HEK293 (cell line): ENCODE measurements at regions not wholly inside any gene's neighbourhood (a gene's known extent, or its start where the extent isn't known, plus 50 kb on each side); places are given as distances from the start of the nearest gene placed in this dataset.

Experiments used
- CTCF ChIA-PET: fragments of 350-600 bp; formaldehyde crosslinking; extraction: SDS; loops from one replicate; lab custom pipeline; 2021; ENCODE audit warnings: antibody characterized with exemption; lab: Yijun Ruan, JAX
- POLR2A ChIA-PET: fragments of 300-600 bp; formaldehyde crosslinking; extraction: SDS; loops from one replicate; lab custom pipeline; 2020; ENCODE audit warnings: antibody characterized with exemption, inconsistent platforms; lab: Yijun Ruan, JAX
- H3K27ac ChIP-seq: fragments of 200-500 bp; sonication (Bioruptor generic); 2 replicates; pipeline ENCODE4 v1.5.1; 2014; ENCODE audit warnings: low read depth, low read length, control low read depth, inconsistent platforms; ENCODE audit errors: extremely low read depth
- H3K36me3 ChIP-seq, 2 experiments: fragments of 200-500 bp in 1 of 2; sonication (Bioruptor generic) in 1 of 2; 1 replicate in 1 of 2; 2 replicates in 1 of 2; pipeline ENCODE4 v1.5.1; 2014 to 2017; ENCODE audit warnings: inconsistent platforms in 2 of 2, low read length in 2 of 2; ENCODE audit not compliant: control insufficient read depth in 2 of 2, insufficient read depth in 1 of 2
- H3K4me1 ChIP-seq: fragments of 200-500 bp; sonication (Bioruptor generic); 2 replicates; pipeline ENCODE4 v1.5.1; 2014; ENCODE audit warnings: mild to moderate bottlenecking, low read length, inconsistent platforms; ENCODE audit not compliant: control insufficient read depth, insufficient read depth
- H3K4me3 ChIP-seq: 2 replicates; pipeline ENCODE4 v1.5.1; 2011; ENCODE audit warnings: low read depth, mild to moderate bottlenecking, control low read depth, low read length, moderate library complexity
- H3K9me3 ChIP-seq: fragments of 200-500 bp; sonication (Bioruptor generic); 2 replicates; pipeline ENCODE4 v1.5.1; 2014; ENCODE audit warnings: low read depth, low read length, inconsistent platforms; ENCODE audit not compliant: control insufficient read depth, insufficient read depth
- HOXA7 ChIP-seq: sonication (generic); formaldehyde crosslinking; IDR thresholded peaks from 2 replicates; pipeline ENCODE4 v1.8.1; 2022; ENCODE audit warnings: missing genetic modification reagents, borderline replicate concordance
- IKZF3 ChIP-seq: fragments of 450-650 bp; IDR thresholded peaks from 2 replicates; pipeline ENCODE4 v1.5.0; 2018; ENCODE audit warnings: missing biosample characterization, mild to moderate bottlenecking, missing genetic modification characterization, moderate library complexity
- PRDM2 ChIP-seq: fragments of 450-650 bp; formaldehyde crosslinking; IDR thresholded peaks from 2 replicates; pipeline ENCODE4 v1.5.1; 2016; ENCODE audit warnings: missing biosample characterization, missing genetic modification characterization, borderline replicate concordance
- PRDM4 ChIP-seq: fragments of 450-650 bp; formaldehyde crosslinking; IDR thresholded peaks from 2 replicates; pipeline ENCODE4 v1.5.1; 2017; ENCODE audit warnings: missing biosample characterization, missing genetic modification characterization
- REPIN1 ChIP-seq: fragments of 450-650 bp; formaldehyde crosslinking; IDR thresholded peaks from 2 replicates; pipeline ENCODE4 v1.5.1; 2017; ENCODE audit warnings: missing biosample characterization, missing genetic modification characterization, low read depth
- ZBTB10 ChIP-seq: fragments of 450-650 bp; formaldehyde crosslinking; IDR thresholded peaks from 2 replicates; pipeline ENCODE4 v1.5.1; 2016; ENCODE audit warnings: missing biosample characterization, missing genetic modification characterization
- ZFP69B ChIP-seq: fragments of 450-650 bp; formaldehyde crosslinking; IDR thresholded peaks from 2 replicates; pipeline ENCODE4 v1.5.1; 2016; ENCODE audit warnings: missing biosample characterization, missing genetic modification characterization
- ZNF138 ChIP-seq: fragments of 450-650 bp; formaldehyde crosslinking; IDR thresholded peaks from 2 replicates; pipeline ENCODE4 v1.5.1; 2016; ENCODE audit warnings: missing biosample characterization, missing genetic modification characterization, borderline replicate concordance
- ZNF223 ChIP-seq: fragments of 450-650 bp; formaldehyde crosslinking; IDR thresholded peaks from 2 replicates; pipeline ENCODE4 v1.5.1; 2016; ENCODE audit warnings: missing biosample characterization, missing genetic modification characterization
- ZNF292 ChIP-seq: fragments of 450-650 bp; formaldehyde crosslinking; IDR thresholded peaks from 2 replicates; pipeline ENCODE4 v1.5.1; 2016; ENCODE audit warnings: low read depth, missing biosample characterization, missing genetic modification characterization, borderline replicate concordance
- ZNF423 ChIP-seq: fragments of 450-650 bp; formaldehyde crosslinking; IDR thresholded peaks from 2 replicates; pipeline ENCODE4 v1.5.1; 2016; ENCODE audit warnings: missing biosample characterization, missing genetic modification characterization
- ZNF558 ChIP-seq: fragments of 450-650 bp; formaldehyde crosslinking; IDR thresholded peaks from 2 replicates; pipeline ENCODE4 v1.5.1; 2016; ENCODE audit warnings: missing biosample characterization, missing genetic modification characterization
- ZNF639 ChIP-seq: fragments of 450-650 bp; formaldehyde crosslinking; IDR thresholded peaks from 2 replicates; pipeline ENCODE4 v1.5.1; 2016; ENCODE audit warnings: missing biosample characterization, missing genetic modification characterization
- ZNF660 ChIP-seq: fragments of 450-650 bp; IDR thresholded peaks from 2 replicates; pipeline ENCODE4 v1.5.1; 2018; ENCODE audit warnings: missing biosample characterization, mild to moderate bottlenecking, missing genetic modification characterization
- ZXDB ChIP-seq: fragments of 450-650 bp; formaldehyde crosslinking; IDR thresholded peaks from 2 replicates; pipeline ENCODE4 v1.5.1; 2016; ENCODE audit warnings: missing biosample characterization, missing genetic modification characterization
- TF ChIP-seq, protein P1 (sequence below): fragments of 450-650 bp; formaldehyde crosslinking; IDR thresholded peaks from 2 replicates; pipeline ENCODE4 v1.5.1; 2016; ENCODE audit warnings: missing biosample characterization, missing genetic modification characterization
- TF ChIP-seq, protein P2 (sequence below): fragments of 450-650 bp; formaldehyde crosslinking; IDR thresholded peaks from 2 replicates; pipeline ENCODE4 v1.5.0; 2017; ENCODE audit warnings: missing biosample characterization, missing genetic modification characterization, borderline replicate concordance
- TF ChIP-seq, protein P3 (sequence below): IDR thresholded peaks from 2 replicates; pipeline ENCODE4 v1.6.1; 2011; ENCODE audit warnings: mild to moderate bottlenecking, low read depth, low read length, borderline replicate concordance

DNA sequence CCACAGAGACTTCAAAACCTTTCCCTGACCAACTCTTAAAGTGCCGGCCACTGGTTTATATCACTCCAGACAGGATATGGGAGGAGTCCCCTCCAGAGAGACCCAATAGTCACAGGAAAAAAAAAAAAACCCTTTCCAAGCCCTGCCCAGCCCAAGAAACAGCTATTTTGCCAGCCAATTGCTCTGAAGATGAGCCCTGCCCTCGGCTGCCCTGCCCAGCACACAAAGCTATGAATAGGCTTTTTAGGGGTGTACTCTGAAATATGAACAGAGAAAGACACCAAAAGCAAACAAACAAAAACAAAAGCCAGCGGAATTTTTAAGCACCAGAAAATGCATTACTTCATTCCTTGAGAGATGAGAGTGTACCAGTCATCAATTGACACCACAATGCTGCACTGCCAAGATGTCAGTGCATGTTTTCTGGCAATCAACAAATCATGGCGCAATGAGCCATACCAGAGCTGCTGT lies 275.1 kb downstream of the C6orf118 start (continued):
- TF ChIP-seq ZNF223 (tag by site-specific recombination), result no peak
- no peak for TF ChIP-seq ZBTB10 (tag by site-specific recombination)
- TF ChIP-seq IKZF3 (tag by site-specific recombination), result no peak
- TF ChIP-seq HOXA7 (CRISPR knock-in tag), result no peak
- TF ChIP-seq ZNF639, result no peak
- no peak for TF ChIP-seq PRDM2 (tag by site-specific recombination)
- TF ChIP-seq, protein P1, sequence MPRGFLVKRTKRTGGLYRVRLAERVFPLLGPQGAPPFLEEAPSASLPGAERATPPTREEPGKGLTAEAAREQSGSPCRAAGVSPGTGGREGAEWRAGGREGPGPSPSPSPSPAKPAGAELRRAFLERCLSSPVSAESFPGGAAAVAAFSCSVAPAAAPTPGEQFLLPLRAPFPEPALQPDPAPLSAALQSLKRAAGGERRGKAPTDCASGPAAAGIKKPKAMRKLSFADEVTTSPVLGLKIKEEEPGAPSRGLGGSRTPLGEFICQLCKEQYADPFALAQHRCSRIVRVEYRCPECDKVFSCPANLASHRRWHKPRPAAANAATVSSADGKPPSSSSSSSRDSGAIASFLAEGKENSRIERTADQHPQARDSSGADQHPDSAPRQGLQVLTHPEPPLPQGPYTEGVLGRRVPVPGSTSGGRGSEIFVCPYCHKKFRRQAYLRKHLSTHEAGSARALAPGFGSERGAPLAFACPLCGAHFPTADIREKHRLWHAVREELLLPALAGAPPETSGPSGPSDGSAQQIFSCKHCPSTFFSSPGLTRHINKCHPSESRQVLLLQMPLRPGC (tag by site-specific recombination), result no peak

DNA sequence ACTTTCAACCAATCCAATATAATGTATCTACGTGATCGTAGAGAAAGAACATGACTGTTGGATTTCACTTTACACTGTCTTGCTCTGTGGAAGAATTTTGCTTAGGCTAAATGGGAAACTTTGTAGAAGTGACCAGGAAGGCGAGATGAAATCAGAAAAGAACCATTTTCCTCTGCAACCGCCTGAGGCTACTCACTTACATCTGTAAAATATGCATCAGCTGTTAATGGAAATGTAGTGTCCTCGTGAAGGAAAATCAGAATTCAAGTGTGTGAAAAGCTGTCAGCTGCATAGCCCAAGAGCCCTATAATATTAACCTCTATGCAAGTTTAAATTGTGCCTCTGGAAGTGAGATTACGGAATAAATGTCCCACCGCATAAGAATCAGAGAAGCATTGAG lies 277.9 kb downstream of the C6orf118 start:
- no peaks in the 10 kb centered on the region for H3K36me3 ChIP-seq
- H3K27ac ChIP-seq, result no peak overlapping the region
- H3K4me1 ChIP-seq, result no peaks in the 10 kb centered on the region
- no peak overlapping the region for H3K4me3 ChIP-seq
- CTCF ChIA-PET, result interaction anchor here (0.5 to 0.9 kb wide), 2 partner anchors 8 to 1246 kb away, joined by 3 to 4 read pairs; no protein-coding TSS in a partner anchor
- no peaks in the 10 kb centered on the region for H3K9me3 ChIP-seq
- POLR2A ChIA-PET, result no interaction called here
- no peak for TF ChIP-seq ZNF138 (tag by site-specific recombination)
- TF ChIP-seq ZNF423 (tag by site-specific recombination), result no peak
- TF ChIP-seq PRDM4 (tag by site-specific recombination), result no peak
- TF ChIP-seq ZNF292 (tag by site-specific recombination), result no peak
- no peak for TF ChIP-seq REPIN1 (tag by site-specific recombination)
- TF ChIP-seq ZNF558, result no peak
- TF ChIP-seq, protein P2, sequence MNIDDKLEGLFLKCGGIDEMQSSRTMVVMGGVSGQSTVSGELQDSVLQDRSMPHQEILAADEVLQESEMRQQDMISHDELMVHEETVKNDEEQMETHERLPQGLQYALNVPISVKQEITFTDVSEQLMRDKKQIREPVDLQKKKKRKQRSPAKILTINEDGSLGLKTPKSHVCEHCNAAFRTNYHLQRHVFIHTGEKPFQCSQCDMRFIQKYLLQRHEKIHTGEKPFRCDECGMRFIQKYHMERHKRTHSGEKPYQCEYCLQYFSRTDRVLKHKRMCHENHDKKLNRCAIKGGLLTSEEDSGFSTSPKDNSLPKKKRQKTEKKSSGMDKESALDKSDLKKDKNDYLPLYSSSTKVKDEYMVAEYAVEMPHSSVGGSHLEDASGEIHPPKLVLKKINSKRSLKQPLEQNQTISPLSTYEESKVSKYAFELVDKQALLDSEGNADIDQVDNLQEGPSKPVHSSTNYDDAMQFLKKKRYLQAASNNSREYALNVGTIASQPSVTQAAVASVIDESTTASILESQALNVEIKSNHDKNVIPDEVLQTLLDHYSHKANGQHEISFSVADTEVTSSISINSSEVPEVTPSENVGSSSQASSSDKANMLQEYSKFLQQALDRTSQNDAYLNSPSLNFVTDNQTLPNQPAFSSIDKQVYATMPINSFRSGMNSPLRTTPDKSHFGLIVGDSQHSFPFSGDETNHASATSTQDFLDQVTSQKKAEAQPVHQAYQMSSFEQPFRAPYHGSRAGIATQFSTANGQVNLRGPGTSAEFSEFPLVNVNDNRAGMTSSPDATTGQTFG, result no peak
- TF ChIP-seq, protein P3, sequence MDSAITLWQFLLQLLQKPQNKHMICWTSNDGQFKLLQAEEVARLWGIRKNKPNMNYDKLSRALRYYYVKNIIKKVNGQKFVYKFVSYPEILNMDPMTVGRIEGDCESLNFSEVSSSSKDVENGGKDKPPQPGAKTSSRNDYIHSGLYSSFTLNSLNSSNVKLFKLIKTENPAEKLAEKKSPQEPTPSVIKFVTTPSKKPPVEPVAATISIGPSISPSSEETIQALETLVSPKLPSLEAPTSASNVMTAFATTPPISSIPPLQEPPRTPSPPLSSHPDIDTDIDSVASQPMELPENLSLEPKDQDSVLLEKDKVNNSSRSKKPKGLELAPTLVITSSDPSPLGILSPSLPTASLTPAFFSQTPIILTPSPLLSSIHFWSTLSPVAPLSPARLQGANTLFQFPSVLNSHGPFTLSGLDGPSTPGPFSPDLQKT, result no peak
- TF ChIP-seq ZNF660 (tag by site-specific recombination), result no peak
- no peak for TF ChIP-seq ZXDB
- no peak for TF ChIP-seq ZFP69B (tag by site-specific recombination)
